MCF 10A (cell line): ENCODE measurements at regions not wholly inside any gene's neighbourhood (a gene's known extent, or its start where the extent isn't known, plus 50 kb on each side); places are given as distances from the start of the nearest gene placed in this dataset.
"Not testable (repeated sequence)": the region's sequence is repeated elsewhere in the genome, so short reads cannot be mapped to it uniquely, and the experiment has no call there.

Source experiments
- BruUV-seq: library from RNA; stranded (reverse); fragments of 400-500 nt; replicated peaks from 2 replicates; lab custom pipeline; 2021; lab: Mats Ljungman, UMichigan
- CTCF ChIA-PET: fragments of 300-600 bp; sonication (Branson Sonifier 250); formaldehyde crosslinking; extraction: SDS; loops from one replicate; lab custom pipeline; 2021; ENCODE audit warnings: antibody characterized with exemption, inconsistent platforms; lab: Yijun Ruan, JAX
- POLR2A ChIA-PET: fragments of 300-600, 350-650 bp; sonication (Branson Sonifier 250); formaldehyde crosslinking; extraction: SDS; loops from one replicate; lab custom pipeline; 2020; ENCODE audit warnings: antibody characterized with exemption, inconsistent platforms; lab: Yijun Ruan, JAX
- DNase-seq: peaks from one replicate; pipeline ENCODE4 v3.0.0-alpha.2; 2018; ENCODE audit not compliant: unreplicated experiment
- H3K27ac Mint-ChIP-seq: one replicate; pipeline ENCODE4 v1.8.0; 2022; ENCODE audit warnings: mild to moderate bottlenecking, low read depth, mixed read lengths; ENCODE audit not compliant: unreplicated experiment
- H3K27me3 Mint-ChIP-seq: one replicate; pipeline ENCODE4 v1.8.0; 2022; ENCODE audit warnings: mixed read lengths; ENCODE audit not compliant: insufficient read depth, unreplicated experiment
- H3K36me3 Mint-ChIP-seq: one replicate; pipeline ENCODE4 v1.8.0; 2022; ENCODE audit warnings: mild to moderate bottlenecking, moderate library complexity, mixed read lengths; ENCODE audit not compliant: insufficient read depth, unreplicated experiment
- H3K4me1 Mint-ChIP-seq: one replicate; pipeline ENCODE4 v1.8.0; 2022; ENCODE audit warnings: mixed read lengths; ENCODE audit not compliant: insufficient read depth, unreplicated experiment
- H3K4me3 Mint-ChIP-seq: one replicate; pipeline ENCODE4 v1.8.0; 2022; ENCODE audit warnings: mild to moderate bottlenecking, moderate library complexity, mixed read lengths; ENCODE audit not compliant: unreplicated experiment
- H3K9me3 Mint-ChIP-seq: one replicate; pipeline ENCODE4 v1.8.0; 2022; ENCODE audit warnings: mixed read lengths; ENCODE audit not compliant: unreplicated experiment
- CTCF ChIP-seq: fragments of 200-600 bp; IDR thresholded peaks from one replicate; pipeline ENCODE4 v1.8.0; 2022; ENCODE audit warnings: antibody characterized with exemption, mild to moderate bottlenecking; ENCODE audit not compliant: unreplicated experiment
- intact Hi-C: fragments of 100-400 bp; cut with micrococcal nuclease; formaldehyde crosslinking; loops from 2 replicates; pipeline ENCODE4 v1.14.1; 2022

- intact Hi-C loops = no loop called here
- Mint-ChIP-seq H3K36me3 (no peaks in the 10 kb centered on the region), H3K27ac (no peak overlapping the region), H3K27me3 (no peaks in the 10 kb centered on the region), H3K4me3 (no peak overlapping the region), H3K9me3 (no peaks in the 10 kb centered on the region), H3K4me1 (no peaks in the 10 kb centered on the region)
- DNase-seq = no peak
- CTCF ChIA-PET = interaction anchor here (0.8 kb wide), 1 partner anchor 15 kb away, joined by 3 read pairs; no protein-coding TSS in a partner anchor
- POLR2A ChIA-PET = interaction anchor here (0.6 kb wide), 1 partner anchor 18 kb away, joined by 5 read pairs; no protein-coding TSS in a partner anchor
- no TSS peak for BruUV-seq
- no peak for TF ChIP-seq CTCF
These were observed 215.3 kb downstream of the ANKRD30B start for GRCh38 chr18:14963246-14963645.

GRCh38 chr18:14964002-14964401 is 216.0 kb downstream of the ANKRD30B start:
- no peak for TF ChIP-seq CTCF
- no TSS peak for BruUV-seq
- POLR2A ChIA-PET = no interaction called here
- DNase-seq = no peak
- Mint-ChIP-seq H3K9me3 (no peaks in the 10 kb centered on the region), H3K36me3 (no peaks in the 10 kb centered on the region), H3K27me3 (no peaks in the 10 kb centered on the region), H3K4me1 (no peaks in the 10 kb centered on the region), H3K27ac (no peak overlapping the region), H3K4me3 (no peak overlapping the region)
- CTCF ChIA-PET = no interaction called here
- intact Hi-C loops = no loop called here

DNA sequence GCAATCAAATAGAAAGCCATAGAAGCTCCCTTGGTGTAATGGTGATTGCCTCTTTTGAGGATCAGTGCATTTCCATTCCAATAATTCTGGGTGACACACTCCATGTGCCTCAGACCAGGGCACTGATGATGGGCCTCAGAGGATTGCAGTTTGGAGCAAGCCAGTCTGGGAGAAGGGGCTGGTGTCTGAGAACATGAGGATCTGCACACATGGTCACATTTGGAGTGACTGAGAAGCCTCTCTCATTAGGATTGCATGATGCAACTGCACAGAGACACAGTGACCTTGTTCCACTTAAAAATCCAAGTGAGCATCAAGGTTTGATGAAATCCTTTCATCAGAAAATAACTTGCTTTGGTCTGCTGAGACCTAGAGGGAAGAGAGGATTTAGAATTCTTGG is 216.4 kb downstream of the ANKRD30B start:
- Mint-ChIP-seq H3K36me3 (no peaks in the 10 kb centered on the region), H3K4me3 (no peak overlapping the region), H3K27ac (no peak overlapping the region), H3K4me1 (no peaks in the 10 kb centered on the region), H3K9me3 (no peaks in the 10 kb centered on the region), H3K27me3 (no peaks in the 10 kb centered on the region)
- no peak for TF ChIP-seq CTCF
- DNase-seq = no peak
- ChIA-PET CTCF (no interaction called here), POLR2A (no interaction called here)
- intact Hi-C loops = no loop called here
- no TSS peak for BruUV-seq

DNA sequence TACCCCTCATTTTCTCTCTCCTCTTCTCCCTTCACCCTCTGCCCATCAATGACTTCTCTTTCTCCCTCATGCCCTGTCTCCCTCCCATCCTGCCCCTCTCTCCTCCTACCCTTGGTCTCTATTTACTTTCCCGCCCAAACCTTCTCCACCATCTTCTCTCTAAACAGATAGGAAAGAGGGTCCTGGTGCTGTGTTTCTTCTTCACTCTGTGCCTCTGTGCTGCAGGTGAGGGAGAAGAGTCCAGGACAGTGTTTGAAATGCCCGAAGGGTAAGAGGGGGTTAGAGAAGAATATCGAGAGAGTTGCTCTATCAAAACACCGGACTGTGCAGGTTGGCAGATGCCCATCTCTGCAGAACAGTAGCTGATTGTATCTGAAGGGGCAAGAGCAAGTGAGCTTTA is 217.0 kb downstream of the ANKRD30B start:
- POLR2A ChIA-PET, H3K9me3 Mint-ChIP-seq, DNase-seq, H3K36me3 Mint-ChIP-seq, BruUV-seq, H3K4me1 Mint-ChIP-seq, H3K4me3 Mint-ChIP-seq, H3K27me3 Mint-ChIP-seq, intact Hi-C loops, CTCF ChIA-PET, H3K27ac Mint-ChIP-seq: not testable (repeated sequence)

DNA sequence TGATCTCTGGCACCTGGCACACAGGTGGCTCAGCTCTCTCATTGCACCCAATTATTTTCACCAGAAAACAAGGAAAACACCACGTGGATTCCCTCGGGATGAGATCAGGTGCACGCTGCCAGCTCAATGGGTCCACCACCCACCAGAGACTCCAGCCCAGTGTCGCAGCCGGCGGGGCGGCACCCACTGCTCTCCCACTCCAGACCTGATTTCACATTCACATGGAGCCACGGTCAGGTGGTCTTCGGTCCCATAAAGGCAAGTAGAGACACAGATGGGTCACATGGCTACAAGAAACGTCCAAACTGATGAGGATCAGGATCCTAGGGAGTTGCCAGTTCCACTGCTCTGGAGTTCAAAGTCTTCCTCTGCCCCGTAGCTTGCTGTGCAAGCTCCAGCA is 217.6 kb downstream of the ANKRD30B start:
- no peak overlapping the region for H3K4me3 Mint-ChIP-seq
- POLR2A ChIA-PET = no interaction called here
- no peaks in the 10 kb centered on the region for H3K36me3 Mint-ChIP-seq
- no peaks in the 10 kb centered on the region for H3K27me3 Mint-ChIP-seq
- no peaks in the 10 kb centered on the region for H3K9me3 Mint-ChIP-seq
- H3K4me1 Mint-ChIP-seq = peaks cover 5% of the 10 kb centered on the region
- no peak for TF ChIP-seq CTCF
- H3K27ac Mint-ChIP-seq = no peak overlapping the region
- no TSS peak for BruUV-seq
- CTCF ChIA-PET = no interaction called here
- intact Hi-C loops = no loop called here
- DNase-seq = no peak

GRCh38 chr18:14967246-14967645 is 219.3 kb downstream of the ANKRD30B start:
- H3K27me3 Mint-ChIP-seq, H3K27ac Mint-ChIP-seq, H3K9me3 Mint-ChIP-seq, H3K4me3 Mint-ChIP-seq, H3K36me3 Mint-ChIP-seq, POLR2A ChIA-PET, DNase-seq, intact Hi-C loops, BruUV-seq, CTCF ChIA-PET: not testable (repeated sequence)
- H3K4me1 Mint-ChIP-seq = peaks cover 22% of the 10 kb centered on the region
